Panc1 (cell line): ENCODE measurements at regions not wholly inside any gene's neighbourhood (a gene's known extent, or its start where the extent isn't known, plus 50 kb on each side); places are given as distances from the start of the nearest gene placed in this dataset.

Experiments
- CTCF ChIP-seq: fragments of 450-650 bp; IDR thresholded peaks from 2 replicates; pipeline ENCODE4 v1.5.1; 2017; ENCODE audit warnings: mild to moderate bottlenecking
- POLR2AphosphoS5 ChIP-seq: IDR thresholded peaks from 2 replicates; pipeline ENCODE4 v1.6.1; 2012; ENCODE audit warnings: mild to moderate bottlenecking, low read depth, low read length, moderate library complexity
- REST ChIP-seq, 2 experiments: IDR thresholded peaks; 2 replicates each; pipeline ENCODE4 v1.6.1; 2011 to 2012; ENCODE audit warnings: low read depth in 2 of 2, control low read depth in 1 of 2, low read length in 1 of 2, mild to moderate bottlenecking in 1 of 2, moderate library complexity in 1 of 2; ENCODE audit not compliant: insufficient read depth in 1 of 2
- SIN3A ChIP-seq: IDR thresholded peaks from 2 replicates; pipeline ENCODE4 v1.6.1; 2012; ENCODE audit warnings: low read depth, mild to moderate bottlenecking, low read length, moderate library complexity, borderline replicate concordance; ENCODE audit not compliant: insufficient read depth
- TCF7L2 ChIP-seq: IDR thresholded peaks from 2 replicates; pipeline ENCODE4 v1.6.1; 2011; ENCODE audit warnings: mild to moderate bottlenecking, low read depth, low read length, inconsistent platforms

- no peak for TF ChIP-seq CTCF
- no peak for TF ChIP-seq SIN3A
- TF ChIP-seq TCF7L2, result no peak
- TF ChIP-seq POLR2AphosphoS5, result no peak
- no peak for TF ChIP-seq REST (IDR thresholded peaks at IDR 0.05; ENCODE audit: insufficient read depth in 1 of 2, low read depth in 2 of 2, low read length in 1 of 2)
Observed at GRCh38 chr1:5490635-5491034, 501.6 kb downstream of the NPHP4 start.
